ENCODE measurements at regions not wholly inside any gene's neighbourhood (a gene's known extent, or its start where the extent isn't known, plus 50 kb on each side); places are given as distances from the start of the nearest gene placed in this dataset.

GRCh38 chr11:80031014-80031600 is 590.3 kb upstream of the TENM4 start:
- no peak for TF ChIP-seq CTCF (IDR thresholded peaks at IDR 0.05)
- no peak for TF ChIP-seq POLR2A (IDR thresholded peaks at IDR 0.05)

Measured in heart left ventricle (tissue), 13 donors.